OCI-LY3 (cell line): ENCODE measurements at regions not wholly inside any gene's neighbourhood (a gene's known extent, or its start where the extent isn't known, plus 50 kb on each side); places are given as distances from the start of the nearest gene placed in this dataset.

Experiments
- EZH2phosphoT487 ChIP-seq: fragments of 200-600 bp; shearing (Covaris generic); IDR thresholded peaks from 2 replicates; pipeline ENCODE4 v1.6.1; 2018; ENCODE audit warnings: antibody characterized with exemption, mixed run types, low read depth
- TF ChIP-seq, protein P1 (sequence below): fragments of 200-600, 300-600 bp; sonication (generic); IDR thresholded peaks from 2 replicates; pipeline ENCODE4 v1.5.1; 2014; ENCODE audit warnings: antibody characterized with exemption, low read length, low read depth

DNA sequence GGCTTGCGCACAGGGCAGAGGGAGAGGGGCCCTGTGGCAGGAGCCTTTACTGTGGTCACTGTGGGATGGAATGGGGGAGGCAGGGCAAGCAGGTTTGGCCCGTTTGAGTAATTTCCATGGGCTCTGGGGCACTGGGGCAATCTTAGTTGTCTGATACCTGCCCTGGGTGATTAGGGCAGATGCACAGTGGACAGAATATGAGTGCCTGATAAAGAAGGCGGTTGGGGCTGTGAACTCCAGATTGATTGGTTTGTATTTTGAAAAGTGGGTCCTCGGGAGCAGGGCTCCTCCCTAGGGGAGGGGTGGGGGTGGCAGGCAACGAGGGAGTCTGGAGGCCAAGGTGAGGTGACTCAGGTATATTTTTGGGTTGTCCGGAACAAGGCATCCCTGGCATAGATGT is 247.5 kb downstream of the NSG2 start:
- TF ChIP-seq, protein P1, sequence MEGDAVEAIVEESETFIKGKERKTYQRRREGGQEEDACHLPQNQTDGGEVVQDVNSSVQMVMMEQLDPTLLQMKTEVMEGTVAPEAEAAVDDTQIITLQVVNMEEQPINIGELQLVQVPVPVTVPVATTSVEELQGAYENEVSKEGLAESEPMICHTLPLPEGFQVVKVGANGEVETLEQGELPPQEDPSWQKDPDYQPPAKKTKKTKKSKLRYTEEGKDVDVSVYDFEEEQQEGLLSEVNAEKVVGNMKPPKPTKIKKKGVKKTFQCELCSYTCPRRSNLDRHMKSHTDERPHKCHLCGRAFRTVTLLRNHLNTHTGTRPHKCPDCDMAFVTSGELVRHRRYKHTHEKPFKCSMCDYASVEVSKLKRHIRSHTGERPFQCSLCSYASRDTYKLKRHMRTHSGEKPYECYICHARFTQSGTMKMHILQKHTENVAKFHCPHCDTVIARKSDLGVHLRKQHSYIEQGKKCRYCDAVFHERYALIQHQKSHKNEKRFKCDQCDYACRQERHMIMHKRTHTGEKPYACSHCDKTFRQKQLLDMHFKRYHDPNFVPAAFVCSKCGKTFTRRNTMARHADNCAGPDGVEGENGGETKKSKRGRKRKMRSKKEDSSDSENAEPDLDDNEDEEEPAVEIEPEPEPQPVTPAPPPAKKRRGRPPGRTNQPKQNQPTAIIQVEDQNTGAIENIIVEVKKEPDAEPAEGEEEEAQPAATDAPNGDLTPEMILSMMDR: no peak
- no peak for TF ChIP-seq EZH2phosphoT487
